GM18505 (cell line): ENCODE measurements at regions not wholly inside any gene's neighbourhood (a gene's known extent, or its start where the extent isn't known, plus 50 kb on each side); places are given as distances from the start of the nearest gene placed in this dataset.

Experiments used
- ATAC-seq: cut with Tn5 transposase; IDR thresholded peaks from one replicate; pipeline ENCODE4 v1.9.1; 2021; ENCODE audit not compliant: unreplicated experiment
- POLR2A ChIP-seq: IDR thresholded peaks from 4 replicates; pipeline ENCODE4 v1.6.1; 2011; ENCODE audit warnings: borderline replicate concordance; ENCODE audit not compliant: insufficient read depth, insufficient read length; ENCODE audit errors: extremely low read depth

- ATAC-seq, result no peak
- TF ChIP-seq POLR2A, result no peak
These were observed 155.4 kb downstream of the ERMARD start for GRCh38 chr6:169906688-169907418.

GRCh38 chr6:169906004-169906687, 154.7 kb downstream of the ERMARD start:
- no peak for TF ChIP-seq POLR2A
- no peak for ATAC-seq

GRCh38 chr6:169905041-169905807, 153.8 kb downstream of the ERMARD start:
- TF ChIP-seq POLR2A, result no peak
- ATAC-seq, result no peak

- ATAC-seq, result no peak
These were observed 152.9 kb downstream of the ERMARD start for GRCh38 chr6:169904051-169904922.

GRCh38 chr6:169903122-169903521, 151.7 kb downstream of the ERMARD start:
- TF ChIP-seq POLR2A, result no peak
- ATAC-seq, result no peak

More at GRCh38 chr6:169904051-169904922, 152.9 kb downstream of the ERMARD start:
- no peak for TF ChIP-seq POLR2A

GRCh38 chr6:169902604-169903003, 151.2 kb downstream of the ERMARD start:
- no peak for TF ChIP-seq POLR2A
- ATAC-seq, result no peak

- no peak for TF ChIP-seq POLR2A
- ATAC-seq, result no peak
These were observed 150.6 kb downstream of the ERMARD start for GRCh38 chr6:169902070-169902469.

- ATAC-seq, result no peak
- TF ChIP-seq POLR2A, result no peak
These were observed 148.2 kb downstream of the ERMARD start for GRCh38 chr6:169899481-169900145.

- no peak for TF ChIP-seq POLR2A
- ATAC-seq, result no peak
These were observed 147.5 kb downstream of the ERMARD start for GRCh38 chr6:169898788-169899480.

- TF ChIP-seq POLR2A, result no peak
These were observed 146.4 kb downstream of the ERMARD start for GRCh38 chr6:169897601-169898358.

GRCh38 chr6:169896826-169897456, 145.5 kb downstream of the ERMARD start:
- ATAC-seq, result no peak
- TF ChIP-seq POLR2A, result no peak

More at GRCh38 chr6:169897601-169898358, 146.4 kb downstream of the ERMARD start:
- no peak for ATAC-seq
